GM23338 (cell line): ENCODE measurements at regions not wholly inside any gene's neighbourhood (a gene's known extent, or its start where the extent isn't known, plus 50 kb on each side); places are given as distances from the start of the nearest gene placed in this dataset.

Source experiments
- ATAC-seq: fragments of 200-7000 bp; cut with Tn5 transposase; 3 replicates; pipeline ENCODE4 v1.9.1; 2020
- DNase-seq: peaks from one replicate; pipeline ENCODE4 v3.0.0-alpha.2; 2015; ENCODE audit warnings: low spot score
- H2AFZ ChIP-seq: fragments of 200-600 bp; sonication (generic); 2 replicates; pipeline ENCODE4 v1.8.0; 2016; ENCODE audit warnings: antibody characterized with exemption, mild to moderate bottlenecking, moderate library complexity
- H3F3A ChIP-seq: fragments of 200-600 bp; sonication (generic); replicated peaks from 2 replicates; pipeline ENCODE4 v1.8.0; 2017; ENCODE audit warnings: antibody characterized with exemption, mixed run types, low read depth
- H3K27ac ChIP-seq: fragments of 200-600 bp; sonication (generic); 2 replicates; pipeline ENCODE4 v1.6.1; 2016; ENCODE audit warnings: low read depth
- H3K27me3 ChIP-seq: fragments of 200-600 bp; sonication (generic); 2 replicates; pipeline ENCODE4 v1.8.0; 2016; ENCODE audit warnings: mild to moderate bottlenecking, mixed run types, moderate library complexity; ENCODE audit not compliant: insufficient read depth
- H3K36me3 ChIP-seq: fragments of 200-600 bp; sonication (generic); 2 replicates; pipeline ENCODE4 v1.8.0; 2016; ENCODE audit warnings: mild to moderate bottlenecking; ENCODE audit not compliant: insufficient read depth
- H3K4me1 ChIP-seq: fragments of 200-600 bp; sonication (generic); 2 replicates; pipeline ENCODE4 v1.8.0; 2016; ENCODE audit warnings: mild to moderate bottlenecking, moderate library complexity; ENCODE audit not compliant: insufficient read depth
- H3K4me2 ChIP-seq: fragments of 200-600 bp; sonication (generic); 2 replicates; pipeline ENCODE4 v1.7.1; 2017; ENCODE audit warnings: mixed run types
- H3K4me3 ChIP-seq: fragments of 200-600 bp; sonication (generic); 2 replicates; pipeline ENCODE4 v1.6.1; 2016; ENCODE audit warnings: mixed run types
- H3K79me2 ChIP-seq: fragments of 200-600 bp; sonication (generic); replicated peaks from 2 replicates; pipeline ENCODE4 v1.8.0; 2017; ENCODE audit warnings: mild to moderate bottlenecking; ENCODE audit not compliant: insufficient read depth
- H3K9me2 ChIP-seq: fragments of 200-600 bp; sonication (generic); 2 replicates; pipeline ENCODE4 v1.8.0; 2017; ENCODE audit not compliant: insufficient read depth
- H4K20me1 ChIP-seq: fragments of 200-600 bp; sonication (generic); replicated peaks from 2 replicates; pipeline ENCODE4 v1.8.0; 2017; ENCODE audit warnings: mild to moderate bottlenecking; ENCODE audit not compliant: insufficient read depth
- H3K27ac Mint-ChIP-seq: 2 replicates; pipeline ENCODE4 v1.8.0; 2020; ENCODE audit warnings: inconsistent platforms, mild to moderate bottlenecking, moderate library complexity, mixed read lengths
- H3K27me3 Mint-ChIP-seq: 3 replicates; pipeline ENCODE4 v1.8.0; 2022; ENCODE audit warnings: low read depth, mild to moderate bottlenecking, moderate library complexity, mixed read lengths, inconsistent platforms; ENCODE audit not compliant: insufficient read depth, poor library complexity
- H3K36me3 Mint-ChIP-seq: 3 replicates; pipeline ENCODE4 v1.8.0; 2021; ENCODE audit warnings: low read depth, mild to moderate bottlenecking, inconsistent platforms, moderate library complexity, mixed read lengths
- H3K4me1 Mint-ChIP-seq: 3 replicates; pipeline ENCODE4 v1.8.0; 2020; ENCODE audit warnings: mild to moderate bottlenecking, inconsistent platforms, mixed read lengths
- H3K4me3 Mint-ChIP-seq: 3 replicates; pipeline ENCODE4 v1.8.0; 2021; ENCODE audit warnings: moderate library complexity, mild to moderate bottlenecking, inconsistent platforms, mixed read lengths
- H3K9me3 Mint-ChIP-seq: 3 replicates; pipeline ENCODE4 v1.8.0; 2020; ENCODE audit warnings: moderate library complexity, mild to moderate bottlenecking, inconsistent platforms, mixed read lengths
- EZH2 ChIP-seq: fragments of 200-600 bp; sonication (generic); IDR thresholded peaks from one replicate; pipeline ENCODE4 v1.8.0; 2017; ENCODE audit warnings: antibody characterized with exemption, mild to moderate bottlenecking, low read depth; ENCODE audit not compliant: unreplicated experiment
- EZH2phosphoT487 ChIP-seq: fragments of 200-600 bp; sonication (generic); IDR thresholded peaks from one replicate; pipeline ENCODE4 v1.8.1; 2018; ENCODE audit warnings: antibody characterized with exemption; ENCODE audit not compliant: unreplicated experiment
- JUNB ChIP-seq: IDR thresholded peaks from one replicate; pipeline ENCODE4 v1.6.1; 2016; ENCODE audit warnings: antibody characterized with exemption; ENCODE audit not compliant: unreplicated experiment
- NANOG ChIP-seq: IDR thresholded peaks from 2 replicates; pipeline ENCODE4 v1.6.1; 2016; ENCODE audit warnings: antibody characterized with exemption, borderline replicate concordance
- POLR2AphosphoS5 ChIP-seq: IDR thresholded peaks from 2 replicates; pipeline ENCODE4 v1.6.1; 2016; ENCODE audit warnings: antibody characterized with exemption, low read depth
- STAT1 ChIP-seq: IDR thresholded peaks from one replicate; pipeline ENCODE4 v1.6.1; 2016; ENCODE audit warnings: antibody characterized with exemption; ENCODE audit not compliant: unreplicated experiment
- ZNF114 ChIP-seq: fragments of 250-450 bp; sonication (Bioruptor Pico); IDR thresholded peaks from 2 replicates; pipeline ENCODE4 v1.5.0; 2020; ENCODE audit warnings: mild to moderate bottlenecking, moderate library complexity
- TF ChIP-seq, protein P1 (sequence below), 2 experiments: fragments of 200-600 bp in 1 of 2; sonication (generic) in 1 of 2; conservative IDR thresholded peaks; 2 replicates each; pipeline versions ENCODE4 v1.5.1 to v1.6.1; 2016 to 2017; ENCODE audit warnings: antibody characterized with exemption in 2 of 2, low read depth in 2 of 2, mild to moderate bottlenecking in 2 of 2, moderate library complexity in 1 of 2
- TF ChIP-seq, protein P2 (sequence below): IDR thresholded peaks from 2 replicates; pipeline ENCODE4 v1.6.1; 2016; ENCODE audit warnings: antibody characterized with exemption

DNA sequence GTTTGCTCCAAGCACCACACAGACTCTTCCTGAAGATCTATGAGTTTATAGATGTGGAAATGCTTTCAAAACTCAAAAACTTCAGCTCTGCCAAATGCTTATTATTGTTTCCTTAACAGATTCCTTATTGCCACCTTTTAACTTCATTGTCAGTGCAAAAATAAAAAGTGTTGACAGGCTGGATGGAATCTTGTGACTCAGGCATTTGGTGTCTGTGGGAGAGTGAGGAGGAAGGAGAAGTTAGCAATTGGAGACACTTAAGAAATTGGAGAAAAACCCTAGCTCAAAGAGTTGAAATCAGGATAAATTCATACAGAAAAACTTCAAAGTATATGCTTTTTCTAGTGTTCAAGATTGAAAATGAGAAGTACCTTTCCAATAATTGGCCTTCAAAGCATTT is 140.6 kb upstream of the PUM3 start (continued):
- no peak for TF ChIP-seq POLR2AphosphoS5

DNA sequence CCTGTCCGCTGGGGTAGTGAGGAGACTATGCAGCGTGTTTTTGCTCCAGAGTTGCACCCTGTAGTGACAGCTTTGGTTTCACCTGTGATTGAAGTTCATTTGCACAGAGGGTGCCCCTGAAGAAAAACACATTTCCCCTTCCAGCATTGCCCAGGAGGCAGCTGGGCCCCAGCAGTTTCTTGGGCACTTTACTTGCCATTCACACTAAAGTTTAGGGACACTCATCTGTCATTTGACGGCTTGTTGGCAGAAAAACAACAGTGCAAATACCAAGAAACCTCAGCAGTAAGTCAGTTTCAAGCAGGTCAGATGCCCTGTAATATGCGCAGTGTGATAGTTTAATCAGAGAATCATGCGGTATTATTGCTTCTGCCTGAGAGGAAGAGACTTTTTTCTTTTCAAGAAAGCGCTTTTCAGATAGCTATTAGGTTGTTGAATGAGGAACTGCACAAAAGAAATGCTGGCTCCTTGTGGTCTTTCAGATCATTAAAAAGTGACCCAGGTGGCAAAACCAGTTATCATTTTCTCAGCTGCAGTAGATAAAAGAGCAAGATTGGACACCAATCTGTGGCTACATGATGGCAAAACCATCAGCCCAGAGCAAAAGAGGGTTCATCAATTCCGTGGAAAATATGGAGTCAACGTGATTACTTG is 136.2 kb upstream of the PUM3 start:
- Mint-ChIP-seq H3K4me3 (no peak overlapping the region), H3K36me3 (no peaks in the 10 kb centered on the region), H3K27me3 (no peaks in the 10 kb centered on the region), H3K4me1 (no peaks in the 10 kb centered on the region), H3K9me3 (no peaks in the 10 kb centered on the region), H3K27ac (no peak overlapping the region)
- Histone ChIP-seq H3K4me3 (no peak overlapping the region), H3K27me3 (no peaks in the 10 kb centered on the region), H3K9me2 (peaks cover 7% of the 10 kb centered on the region; the same call in 1 of the 2 replicates), H3F3A (no peaks in the 10 kb centered on the region), H3K4me1 (no peaks in the 10 kb centered on the region), H3K36me3 (no peaks in the 10 kb centered on the region), H3K27ac (no peak overlapping the region), H2AFZ (no peak overlapping the region), H3K79me2 (no peaks in the 10 kb centered on the region), H3K4me2 (no peak overlapping the region), H4K20me1 (no peaks in the 10 kb centered on the region)
- DNase-seq (no peak), ATAC-seq (no peak)
- TF ChIP-seq, protein P1, sequence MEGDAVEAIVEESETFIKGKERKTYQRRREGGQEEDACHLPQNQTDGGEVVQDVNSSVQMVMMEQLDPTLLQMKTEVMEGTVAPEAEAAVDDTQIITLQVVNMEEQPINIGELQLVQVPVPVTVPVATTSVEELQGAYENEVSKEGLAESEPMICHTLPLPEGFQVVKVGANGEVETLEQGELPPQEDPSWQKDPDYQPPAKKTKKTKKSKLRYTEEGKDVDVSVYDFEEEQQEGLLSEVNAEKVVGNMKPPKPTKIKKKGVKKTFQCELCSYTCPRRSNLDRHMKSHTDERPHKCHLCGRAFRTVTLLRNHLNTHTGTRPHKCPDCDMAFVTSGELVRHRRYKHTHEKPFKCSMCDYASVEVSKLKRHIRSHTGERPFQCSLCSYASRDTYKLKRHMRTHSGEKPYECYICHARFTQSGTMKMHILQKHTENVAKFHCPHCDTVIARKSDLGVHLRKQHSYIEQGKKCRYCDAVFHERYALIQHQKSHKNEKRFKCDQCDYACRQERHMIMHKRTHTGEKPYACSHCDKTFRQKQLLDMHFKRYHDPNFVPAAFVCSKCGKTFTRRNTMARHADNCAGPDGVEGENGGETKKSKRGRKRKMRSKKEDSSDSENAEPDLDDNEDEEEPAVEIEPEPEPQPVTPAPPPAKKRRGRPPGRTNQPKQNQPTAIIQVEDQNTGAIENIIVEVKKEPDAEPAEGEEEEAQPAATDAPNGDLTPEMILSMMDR (conservative IDR thresholded peaks at IDR 0.05; ENCODE audit: low read depth in 2 of 2): no peak

DNA sequence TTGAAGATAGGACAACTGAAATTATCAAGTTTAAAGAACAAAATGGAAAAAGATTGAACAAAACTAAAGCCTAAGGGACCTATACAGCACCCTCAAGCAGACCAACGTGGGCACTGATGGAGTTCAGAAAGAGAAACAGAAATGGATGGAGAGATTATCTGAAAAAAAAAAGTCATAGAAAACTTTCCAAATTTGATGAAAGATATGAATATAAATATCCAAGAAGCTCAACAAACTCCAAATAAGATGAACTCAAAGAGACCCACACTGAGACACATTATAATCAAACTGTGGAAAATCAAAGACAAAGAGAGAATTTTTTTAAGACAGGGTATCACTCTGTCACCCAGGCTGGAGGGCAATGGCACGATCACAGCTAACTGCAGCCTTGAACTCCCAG is 128.6 kb upstream of the PUM3 start:
- ATAC-seq: no peak
- H3K4me1 Mint-ChIP-seq: no peaks in the 10 kb centered on the region
- Histone ChIP-seq H3K79me2 (no peaks in the 10 kb centered on the region), H2AFZ (no peak overlapping the region), H3K9me2 (no peaks in the 10 kb centered on the region), H3K4me2 (no peak overlapping the region), H4K20me1 (no peaks in the 10 kb centered on the region), H3K4me3 (no peak overlapping the region), H3K36me3 (no peaks in the 10 kb centered on the region), H3K27me3 (no peaks in the 10 kb centered on the region), H3F3A (no peaks in the 10 kb centered on the region), H3K27ac (no peak overlapping the region), H3K4me1 (0 out of 2 replicates have a peak, but pooled peaks cover 2% of the 10 kb centered on the region)
- H3K36me3 Mint-ChIP-seq: 0 out of 3 replicates have a peak, but pooled peaks cover 4% of the 10 kb centered on the region
- H3K27ac Mint-ChIP-seq: no peak overlapping the region
- DNase-seq: no peak
- TF ChIP-seq STAT1: no peak
- H3K4me3 Mint-ChIP-seq: no peak overlapping the region
- H3K27me3 Mint-ChIP-seq: no peaks in the 10 kb centered on the region
- H3K9me3 Mint-ChIP-seq: no peaks in the 10 kb centered on the region; the same call in 2 of the 3 replicates

DNA sequence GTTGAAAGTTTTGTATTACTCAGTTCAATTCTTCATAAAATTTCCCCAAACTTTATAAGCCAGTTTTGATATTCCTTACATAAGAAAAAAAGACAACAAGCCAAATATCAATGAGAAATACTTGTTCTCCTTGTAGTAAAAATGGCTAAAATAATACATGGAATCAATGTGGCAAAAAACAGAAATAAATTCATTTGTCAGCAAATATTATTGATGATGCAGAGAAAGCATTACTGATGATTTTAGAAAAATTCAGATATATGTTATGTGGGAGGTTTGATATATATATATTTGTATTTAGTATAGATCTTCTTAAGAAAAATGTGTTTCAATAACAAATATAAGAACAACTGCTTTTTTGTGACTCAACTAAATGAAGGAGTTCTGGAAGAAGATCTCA is 127.0 kb upstream of the PUM3 start:
- H3K4me3 Mint-ChIP-seq: no peak overlapping the region
- Histone ChIP-seq H3K4me1 (0 out of 2 replicates have a peak, but pooled peaks cover 5% of the 10 kb centered on the region), H3K4me3 (no peak overlapping the region), H2AFZ (no peak overlapping the region), H3K27me3 (no peaks in the 10 kb centered on the region), H3F3A (no peaks in the 10 kb centered on the region), H3K79me2 (no peaks in the 10 kb centered on the region), H3K36me3 (no peaks in the 10 kb centered on the region), H3K9me2 (no peaks in the 10 kb centered on the region), H3K27ac (no peak overlapping the region), H3K4me2 (no peak overlapping the region), H4K20me1 (no peaks in the 10 kb centered on the region)
- ATAC-seq (no peak), DNase-seq (no peak)
- H3K4me1 Mint-ChIP-seq: 0 out of 3 replicates have a peak, but pooled peaks cover 4% of the 10 kb centered on the region
- H3K27me3 Mint-ChIP-seq: no peaks in the 10 kb centered on the region
- TF ChIP-seq JUNB (no peak), EZH2phosphoT487 (no peak), STAT1 (no peak), EZH2 (no peak), NANOG (no peak), ZNF114 (CRISPR knock-in tag) (no peak)
- TF ChIP-seq, protein P2, sequence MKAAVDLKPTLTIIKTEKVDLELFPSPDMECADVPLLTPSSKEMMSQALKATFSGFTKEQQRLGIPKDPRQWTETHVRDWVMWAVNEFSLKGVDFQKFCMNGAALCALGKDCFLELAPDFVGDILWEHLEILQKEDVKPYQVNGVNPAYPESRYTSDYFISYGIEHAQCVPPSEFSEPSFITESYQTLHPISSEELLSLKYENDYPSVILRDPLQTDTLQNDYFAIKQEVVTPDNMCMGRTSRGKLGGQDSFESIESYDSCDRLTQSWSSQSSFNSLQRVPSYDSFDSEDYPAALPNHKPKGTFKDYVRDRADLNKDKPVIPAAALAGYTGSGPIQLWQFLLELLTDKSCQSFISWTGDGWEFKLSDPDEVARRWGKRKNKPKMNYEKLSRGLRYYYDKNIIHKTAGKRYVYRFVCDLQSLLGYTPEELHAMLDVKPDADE: no peak
- H3K36me3 Mint-ChIP-seq: 0 out of 3 replicates have a peak, but pooled peaks cover 4% of the 10 kb centered on the region
- no peak overlapping the region for H3K27ac Mint-ChIP-seq
- no peaks in the 10 kb centered on the region; the same call in 2 of the 3 replicates for H3K9me3 Mint-ChIP-seq
